Neural cell (in vitro differentiated cells): ENCODE measurements at regions not wholly inside any gene's neighbourhood (a gene's known extent, or its start where the extent isn't known, plus 50 kb on each side); places are given as distances from the start of the nearest gene placed in this dataset.

Experiments
- H2AFZ ChIP-seq: fragments of 200-600, 300-800 bp; sonication (generic), shearing (Covaris generic); 2 replicates; pipeline ENCODE4 v1.6.0; 2014; ENCODE audit warnings: low read depth, mild to moderate bottlenecking, antibody characterized with exemption, low read length, moderate library complexity
- H3F3A ChIP-seq: fragments of 200-600 bp; shearing (Covaris generic); 2 replicates; pipeline ENCODE4 v1.6.1; 2016; ENCODE audit warnings: mild to moderate bottlenecking, moderate library complexity, mixed read lengths, antibody characterized with exemption, low read length; ENCODE audit not compliant: insufficient read depth, poor library complexity, severe bottlenecking
- H3K27ac ChIP-seq: fragments of 200-600, 300-800 bp; sonication (generic), shearing (Covaris generic); 2 replicates; pipeline ENCODE4 v1.5.1; 2014; ENCODE audit warnings: mild to moderate bottlenecking, low read length, moderate library complexity
- H3K27me3 ChIP-seq: fragments of 300-800, 200-600 bp; sonication (generic), shearing (Covaris generic); 2 replicates; pipeline ENCODE4 v1.6.0; 2014; ENCODE audit warnings: mild to moderate bottlenecking, low read depth, low read length, moderate library complexity; ENCODE audit not compliant: insufficient read depth
- H3K36me3 ChIP-seq: fragments of 300-800, 200-600 bp; sonication (generic), shearing (Covaris generic); 2 replicates; pipeline ENCODE4 v1.5.1; 2014; ENCODE audit warnings: mild to moderate bottlenecking, antibody characterized with exemption, low read length, moderate library complexity; ENCODE audit not compliant: insufficient read depth
- H3K4me2 ChIP-seq: fragments of 300-800, 200-600 bp; sonication (generic), shearing (Covaris generic); 2 replicates; pipeline ENCODE4 v1.6.0; 2014; ENCODE audit warnings: mild to moderate bottlenecking, low read length
- H3K4me3 ChIP-seq: fragments of 300-800, 200-600 bp; sonication (generic), shearing (Covaris generic); 2 replicates; pipeline ENCODE4 v1.5.1; 2014; ENCODE audit warnings: mild to moderate bottlenecking, low read length, moderate library complexity
- H3K79me2 ChIP-seq: fragments of 200-600 bp; shearing (Covaris generic); replicated peaks from 2 replicates; pipeline ENCODE4 v1.6.0; 2014; ENCODE audit warnings: mild to moderate bottlenecking, low read length, moderate library complexity; ENCODE audit not compliant: insufficient read depth
- H3K9ac ChIP-seq: fragments of 300-800, 200-600 bp; sonication (generic), shearing (Covaris generic); 2 replicates; pipeline ENCODE4 v1.6.1; 2016; ENCODE audit warnings: mild to moderate bottlenecking, low read length, mixed read lengths
- H3K9me2 ChIP-seq: fragments of 200-600 bp; shearing (Covaris generic); 2 replicates; pipeline ENCODE4 v1.6.1; 2016; ENCODE audit warnings: mild to moderate bottlenecking, low read length, mixed read lengths; ENCODE audit not compliant: insufficient read depth
- H3K9me3 ChIP-seq: fragments of 200-600, 300-800 bp; sonication (generic), shearing (Covaris generic); 2 replicates; pipeline ENCODE4 v1.6.1; 2016; ENCODE audit warnings: mild to moderate bottlenecking, mixed run types, low read length, moderate library complexity, mixed read lengths
- H4K20me1 ChIP-seq: fragments of 200-600 bp; shearing (Covaris generic); 2 replicates; pipeline ENCODE4 v1.6.1; 2016; ENCODE audit warnings: mild to moderate bottlenecking, mixed run types; ENCODE audit not compliant: insufficient read depth
- CTCF ChIP-seq: fragments of 450-650 bp; IDR thresholded peaks from 2 replicates; pipeline ENCODE4 v1.5.1; 2014; ENCODE audit warnings: antibody characterized with exemption, mild to moderate bottlenecking, moderate library complexity; ENCODE audit not compliant: poor library complexity, severe bottlenecking
- EP300 ChIP-seq: fragments of 450-650 bp; conservative IDR thresholded peaks from 2 replicates; pipeline ENCODE4 v1.6.1; 2014; ENCODE audit warnings: antibody characterized with exemption, mild to moderate bottlenecking, moderate library complexity; ENCODE audit not compliant: poor library complexity, severe bottlenecking
- EZH2 ChIP-seq: fragments of 200-600, 300-800 bp; shearing (Covaris generic), sonication (generic); IDR thresholded peaks from 2 replicates; pipeline ENCODE4 v1.6.1; 2014; ENCODE audit warnings: antibody characterized with exemption, low read length, borderline replicate concordance, mild to moderate bottlenecking; ENCODE audit not compliant: insufficient read depth, poor library complexity, severe bottlenecking
- MXI1 ChIP-seq: fragments of 450-650 bp; conservative IDR thresholded peaks from 2 replicates; pipeline ENCODE4 v1.6.1; 2014; ENCODE audit warnings: antibody characterized with exemption, mild to moderate bottlenecking; ENCODE audit not compliant: poor library complexity, severe bottlenecking
- POLR2AphosphoS5 ChIP-seq: IDR thresholded peaks from 2 replicates; pipeline ENCODE4 v1.6.1; 2012
- RAD21 ChIP-seq: fragments of 450-650 bp; conservative IDR thresholded peaks from 2 replicates; pipeline ENCODE4 v1.6.1; 2014; ENCODE audit warnings: antibody characterized with exemption, mild to moderate bottlenecking, moderate library complexity
- REST ChIP-seq: IDR thresholded peaks from 2 replicates; pipeline ENCODE4 v1.6.1; 2012; ENCODE audit warnings: borderline replicate concordance
- SMC3 ChIP-seq: fragments of 450-650 bp; conservative IDR thresholded peaks from 2 replicates; pipeline ENCODE4 v1.6.1; 2014; ENCODE audit warnings: antibody characterized with exemption, mild to moderate bottlenecking, moderate library complexity; ENCODE audit not compliant: poor library complexity
- TAF1 ChIP-seq: IDR thresholded peaks from 2 replicates; pipeline ENCODE4 v1.6.1; 2012; ENCODE audit warnings: low read depth

DNA sequence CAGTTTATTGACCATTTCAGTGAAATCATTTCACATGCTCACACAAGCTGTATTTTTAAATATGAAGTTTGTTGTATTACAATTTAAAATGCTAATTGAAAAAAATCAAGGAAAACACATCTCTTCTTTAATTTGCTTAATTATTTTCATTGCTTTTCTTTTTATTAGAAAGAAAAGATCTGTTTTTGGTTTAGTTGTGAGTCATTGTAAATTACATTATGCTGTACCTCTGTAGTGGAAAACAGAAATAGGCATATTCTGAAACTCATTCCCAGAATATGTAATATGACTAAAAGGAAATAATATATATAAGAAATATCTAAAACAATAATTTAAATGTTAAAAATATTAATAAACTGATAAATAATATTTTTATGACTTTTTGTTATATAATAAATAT lies 161.9 kb downstream of the HGF start:
- no peaks in the 10 kb centered on the region for H3K27me3 ChIP-seq
- no peaks in the 10 kb centered on the region for H3K9me3 ChIP-seq
- no peaks in the 10 kb centered on the region for H3K79me2 ChIP-seq
- H3K9ac ChIP-seq = no peak overlapping the region
- H3F3A ChIP-seq = no peaks in the 10 kb centered on the region
- TF ChIP-seq EP300 (no peak), SMC3 (no peak), REST (no peak), CTCF (no peak), TAF1 (no peak), RAD21 (no peak), POLR2AphosphoS5 (no peak), MXI1 (no peak), EZH2 (no peak)
- H2AFZ ChIP-seq = no peak overlapping the region
- no peaks in the 10 kb centered on the region for H4K20me1 ChIP-seq
- H3K27ac ChIP-seq = no peak overlapping the region
- H3K4me2 ChIP-seq = no peak overlapping the region
- H3K36me3 ChIP-seq = no peaks in the 10 kb centered on the region
- H3K4me3 ChIP-seq = no peak overlapping the region
- no peaks in the 10 kb centered on the region for H3K9me2 ChIP-seq

GRCh38 chr7:81606078-81606863 lies 163.6 kb downstream of the HGF start:
- Histone ChIP-seq H3K9me2 (no peaks in the 10 kb centered on the region), H3K27me3 (no peaks in the 10 kb centered on the region), H3K9me3 (no peaks in the 10 kb centered on the region), H3F3A (no peaks in the 10 kb centered on the region), H3K9ac (no peak overlapping the region), H3K79me2 (no peaks in the 10 kb centered on the region), H3K4me2 (no peak overlapping the region), H3K27ac (no peak overlapping the region), H2AFZ (no peak overlapping the region), H3K4me3 (no peak overlapping the region), H3K36me3 (no peaks in the 10 kb centered on the region), H4K20me1 (no peaks in the 10 kb centered on the region)
- TF ChIP-seq POLR2AphosphoS5 (no peak), CTCF (no peak), EP300 (no peak), REST (no peak), SMC3 (no peak), MXI1 (no peak), EZH2 (no peak), RAD21 (no peak), TAF1 (no peak)
